Natural killer cell (primary cell): ENCODE measurements at regions not wholly inside any gene's neighbourhood (a gene's known extent, or its start where the extent isn't known, plus 50 kb on each side); places are given as distances from the start of the nearest gene placed in this dataset.
A peak's percentile ranks its signal among the peaks of the same experiment; 100 is the strongest.

Experiments used
- ATAC-seq, 3 donors: fragments of 150-1000 bp in 2 of 3; fragments of 200-7000 bp in 1 of 3; cut with Tn5 transposase; 1 replicate in 1 of 3; 2 replicates in 2 of 3; pipeline ENCODE4 v1.10.0; 2021; ENCODE audit warnings: mild to moderate bottlenecking in 2 of 3, moderate library complexity in 2 of 3
- DNase-seq, 2 donors: peaks; one replicate each; pipeline versions ENCODE4 v3.0.0 to v3.0.0-alpha.2; 2013 to 2021; ENCODE audit warnings: mixed read lengths in 1 of 2
- H3K27ac ChIP-seq: one replicate; pipeline ENCODE4 v1.5.1; 2013; ENCODE audit warnings: mild to moderate bottlenecking, low read length
- H3K27me3 ChIP-seq: one replicate; pipeline ENCODE4 v1.6.1; 2013; ENCODE audit warnings: low read length; ENCODE audit not compliant: control insufficient read depth, insufficient read depth
- H3K36me3 ChIP-seq: one replicate; pipeline ENCODE4 v1.6.1; 2013; ENCODE audit warnings: low read length; ENCODE audit not compliant: control insufficient read depth, insufficient read depth
- H3K4me1 ChIP-seq: one replicate; pipeline ENCODE4 v1.6.1; 2013; ENCODE audit warnings: low read length; ENCODE audit not compliant: control insufficient read depth, insufficient read depth
- H3K4me3 ChIP-seq: one replicate; pipeline ENCODE4 v1.5.1; 2013; ENCODE audit warnings: low read length
- H3K9me3 ChIP-seq: one replicate; pipeline ENCODE4 v1.6.1; 2013; ENCODE audit warnings: low read length; ENCODE audit not compliant: control insufficient read depth, insufficient read depth
- H3K27ac Mint-ChIP-seq, 2 donors: one replicate each; pipeline ENCODE4 v1.8.0; 2022; ENCODE audit warnings: mild to moderate bottlenecking in 2 of 2, mixed read lengths in 2 of 2, moderate library complexity in 1 of 2
- H3K27me3 Mint-ChIP-seq, 2 donors: one replicate each; pipeline ENCODE4 v1.8.0; 2022; ENCODE audit warnings: low read depth in 2 of 2, mixed read lengths in 2 of 2
- H3K36me3 Mint-ChIP-seq: one replicate; pipeline ENCODE4 v1.8.0; 2022; ENCODE audit warnings: mixed read lengths
- H3K4me1 Mint-ChIP-seq, 2 donors: one replicate each; pipeline ENCODE4 v1.8.0; 2022; ENCODE audit warnings: mixed read lengths in 2 of 2
- H3K4me3 Mint-ChIP-seq: one replicate; pipeline ENCODE4 v1.8.0; 2022; ENCODE audit warnings: mild to moderate bottlenecking, moderate library complexity, mixed read lengths
- H3K9me3 Mint-ChIP-seq, 2 donors: one replicate each; pipeline ENCODE4 v1.8.0; 2022; ENCODE audit warnings: mixed read lengths in 2 of 2
- CTCF ChIP-seq: fragments of 200-600 bp; IDR thresholded peaks from one replicate; pipeline ENCODE4 v1.8.0; 2022; ENCODE audit warnings: antibody characterized with exemption
- whole genome bisulfite sequencing: methylation state at CpG from one replicate; pipeline ENCODE4 v1.1.7; 2013; ENCODE audit warnings: missing lambda C conversion rate; ENCODE audit not compliant: insufficient coverage; 5-methylcytosine and 5-hydroxymethylcytosine counted together
- intact Hi-C: fragments of 100-400 bp; cut with micrococcal nuclease; formaldehyde crosslinking; loops from one replicate; pipeline ENCODE4 v1.14.2; 2022

GRCh38 chr2:46842876-46843275 is 72.7 kb downstream of the MCFD2 start:
- Histone ChIP-seq H3K9me3 (no peaks in the 10 kb centered on the region), H3K4me1 (no peaks in the 10 kb centered on the region), H3K27me3 (no peaks in the 10 kb centered on the region), H3K36me3 (no peaks in the 10 kb centered on the region), H3K4me3 (no peak overlapping the region), H3K27ac (no peak overlapping the region)
- TF ChIP-seq CTCF = no peak
- intact Hi-C loops = no loop called here
- WGBS = 94% methylated on average over 5 of the region's 7 CpGs
- Mint-ChIP-seq H3K36me3 (no peaks in the 10 kb centered on the region), H3K27ac (no peak overlapping the region), H3K4me3 (no peak overlapping the region), H3K9me3 (no peaks in the 10 kb centered on the region), H3K4me1 (peaks cover 5% of the 10 kb centered on the region in 2 donors), H3K27me3 (peaks cover 2 to 15% of the 10 kb centered on the region in 2 donors)
- ATAC-seq = no peak
- DNase-seq = no peak

- Histone ChIP-seq H3K36me3 (no peaks in the 10 kb centered on the region), H3K9me3 (no peaks in the 10 kb centered on the region), H3K27ac (no peak overlapping the region), H3K4me1 (no peaks in the 10 kb centered on the region), H3K27me3 (no peaks in the 10 kb centered on the region), H3K4me3 (no peak overlapping the region)
- Mint-ChIP-seq H3K27ac (no peak overlapping the region), H3K27me3 (peaks cover 2 to 15% of the 10 kb centered on the region in 2 donors), H3K9me3 (no peaks in the 10 kb centered on the region), H3K36me3 (no peaks in the 10 kb centered on the region), H3K4me3 (no peak overlapping the region), H3K4me1 (peaks cover 5% of the 10 kb centered on the region in 2 donors)
- intact Hi-C loops = no loop called here
- WGBS = 12% methylated on average over 2 of the region's 4 CpGs
- no peak for TF ChIP-seq CTCF
- ATAC-seq = peak in 1 of 3 donors; percentile 34
- DNase-seq = no peak
These were observed 74.0 kb downstream of the MCFD2 start for GRCh38 chr2:46841621-46842020.

- ATAC-seq (no peak), DNase-seq (no peak)
- Mint-ChIP-seq H3K4me1 (peaks cover 5% of the 10 kb centered on the region in 2 donors), H3K27me3 (peaks cover 1 to 7% of the 10 kb centered on the region in 2 donors), H3K9me3 (no peaks in the 10 kb centered on the region), H3K4me3 (no peak overlapping the region), H3K27ac (no peak overlapping the region), H3K36me3 (no peaks in the 10 kb centered on the region)
- no peak for TF ChIP-seq CTCF
- Histone ChIP-seq H3K36me3 (no peaks in the 10 kb centered on the region), H3K27ac (no peak overlapping the region), H3K9me3 (no peaks in the 10 kb centered on the region), H3K27me3 (no peaks in the 10 kb centered on the region), H3K4me3 (no peak overlapping the region), H3K4me1 (no peaks in the 10 kb centered on the region)
- intact Hi-C loops = no loop called here
- WGBS = 64% methylated on average over 3 of the region's 3 CpGs
These were observed 76.6 kb downstream of the MCFD2 start for GRCh38 chr2:46839045-46839444.

GRCh38 chr2:46837704-46838103 is 77.9 kb downstream of the MCFD2 start:
- Mint-ChIP-seq H3K9me3 (no peaks in the 10 kb centered on the region), H3K27me3 (peaks cover 2% of the 10 kb centered on the region in 2 donors), H3K27ac (no peak overlapping the region), H3K36me3 (no peaks in the 10 kb centered on the region), H3K4me3 (no peak overlapping the region), H3K4me1 (peaks cover 5% of the 10 kb centered on the region in 2 donors)
- intact Hi-C loops = no loop called here
- no peaks in the 10 kb centered on the region for H3K9me3 ChIP-seq
- no peaks in the 10 kb centered on the region for H3K27me3 ChIP-seq
- no peak overlapping the region for H3K4me3 ChIP-seq
- H3K27ac ChIP-seq = no peak overlapping the region
- WGBS = 79% methylated on average over 3 of the region's 5 CpGs
- no peak for ATAC-seq
- no peaks in the 10 kb centered on the region for H3K36me3 ChIP-seq
- no peaks in the 10 kb centered on the region for H3K4me1 ChIP-seq
- TF ChIP-seq CTCF = no peak
- DNase-seq = no peak
